HTR-8/SVneo (cell line): ENCODE measurements at regions not wholly inside any gene's neighbourhood (a gene's known extent, or its start where the extent isn't known, plus 50 kb on each side); places are given as distances from the start of the nearest gene placed in this dataset.

ENCODE experiments used
- DNase-seq: peaks from one replicate; pipeline ENCODE4 v3.0.0; 2011; ENCODE audit warnings: low spot score, mixed read lengths; ENCODE audit not compliant: insufficient read length
- FAIRE-seq: peaks from 2 replicates; lab custom pipeline; 2011; peaks lifted over from hg19 to GRCh38; lab: Jason Lieb, UNC

DNA sequence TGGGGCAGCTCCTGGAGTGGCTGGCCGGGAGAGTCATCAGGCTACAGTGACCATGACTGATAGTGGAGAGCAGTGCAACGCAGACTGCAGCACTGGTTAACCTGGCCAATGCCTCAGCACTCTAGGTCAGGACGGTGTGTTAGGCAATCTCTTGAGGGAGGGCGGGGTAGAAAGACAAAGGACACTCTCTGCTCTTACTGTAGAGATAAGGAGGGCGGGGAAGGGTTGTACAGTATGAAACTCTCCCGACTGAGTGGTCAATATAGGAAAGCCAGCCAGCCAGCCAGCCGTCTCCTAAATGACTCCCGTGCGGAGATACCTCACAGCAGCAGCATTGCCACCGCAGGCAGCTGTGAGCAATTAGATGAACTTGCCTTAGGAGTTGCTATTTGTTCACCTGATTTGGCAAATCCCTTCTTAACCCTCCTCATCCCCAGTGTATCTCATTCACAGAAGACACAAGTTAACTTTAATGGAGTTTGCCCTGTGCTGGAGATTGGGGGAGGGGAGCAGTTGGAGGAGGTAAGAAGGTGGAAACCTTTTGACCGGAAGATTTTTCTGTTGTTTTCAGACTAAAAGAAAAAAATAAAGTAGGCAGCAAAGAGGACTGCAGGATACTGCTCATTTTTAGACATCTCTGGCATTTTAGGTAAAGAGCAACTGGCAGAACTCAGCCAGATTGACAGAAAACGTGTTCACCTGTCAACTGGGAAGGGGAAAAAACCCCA, 330.5 kb downstream of the HNRNPD start:
- FAIRE-seq (no peak), DNase-seq (no peak)

DNA sequence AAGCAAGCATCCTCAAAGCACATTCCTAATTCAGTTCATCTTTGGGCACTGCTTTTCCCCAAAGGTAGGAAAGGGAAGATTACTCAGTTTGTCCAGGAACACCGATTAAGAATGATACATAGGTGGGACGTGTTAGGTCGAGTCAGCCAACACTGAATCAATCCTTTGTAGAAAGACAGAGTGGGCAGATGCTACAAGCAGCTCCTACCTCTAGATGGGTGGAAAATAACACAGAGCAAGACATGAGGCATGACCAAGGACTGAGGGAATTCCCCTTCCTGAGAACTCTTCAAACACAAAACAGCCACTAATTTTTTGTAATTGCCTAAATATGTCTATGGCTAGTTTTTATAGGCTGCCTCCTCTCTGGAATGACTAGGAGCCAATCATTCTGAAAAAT, 331.7 kb downstream of the HNRNPD start:
- FAIRE-seq (no peak), DNase-seq (no peak)

DNA sequence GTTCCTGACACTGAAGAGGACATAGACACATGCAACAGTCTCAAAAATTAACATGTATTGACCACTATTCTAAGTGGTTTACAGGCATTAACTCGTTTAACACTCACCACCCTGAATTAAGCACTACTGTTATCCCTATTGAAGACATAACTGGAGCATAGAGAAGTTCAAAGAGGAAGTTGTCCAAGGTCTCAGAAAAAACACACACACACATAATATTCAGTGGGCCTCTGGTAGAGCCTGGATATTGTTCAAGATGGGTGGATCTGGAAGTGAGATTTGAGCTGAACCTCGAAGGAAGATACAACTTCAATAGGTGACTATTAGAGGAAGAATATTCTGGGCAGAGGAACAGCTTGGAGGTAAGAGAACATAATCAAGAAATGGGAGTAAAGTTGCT, 334.9 kb downstream of the HNRNPD start:
- FAIRE-seq: no peak
- no peak for DNase-seq

DNA sequence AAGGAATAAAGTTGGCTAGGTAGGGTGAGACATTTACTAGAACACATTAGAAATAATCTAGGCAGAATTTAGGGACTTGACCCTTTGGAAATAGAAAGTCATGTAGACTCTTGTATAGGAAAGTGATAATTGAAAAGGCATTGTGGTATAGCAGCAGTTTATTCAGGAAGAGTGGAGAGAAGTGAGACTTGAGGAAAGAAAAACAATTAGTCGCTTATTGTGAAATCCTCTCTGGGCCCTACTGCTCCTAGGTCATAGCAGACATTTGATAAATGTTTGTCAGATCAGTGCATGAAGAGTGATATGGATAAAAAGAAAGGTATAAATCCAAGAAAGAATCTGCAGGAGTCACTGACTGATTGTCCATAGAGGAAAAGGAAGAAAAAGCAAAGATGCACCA, 337.6 kb downstream of the HNRNPD start:
- no peak for DNase-seq
- no peak for FAIRE-seq

DNA sequence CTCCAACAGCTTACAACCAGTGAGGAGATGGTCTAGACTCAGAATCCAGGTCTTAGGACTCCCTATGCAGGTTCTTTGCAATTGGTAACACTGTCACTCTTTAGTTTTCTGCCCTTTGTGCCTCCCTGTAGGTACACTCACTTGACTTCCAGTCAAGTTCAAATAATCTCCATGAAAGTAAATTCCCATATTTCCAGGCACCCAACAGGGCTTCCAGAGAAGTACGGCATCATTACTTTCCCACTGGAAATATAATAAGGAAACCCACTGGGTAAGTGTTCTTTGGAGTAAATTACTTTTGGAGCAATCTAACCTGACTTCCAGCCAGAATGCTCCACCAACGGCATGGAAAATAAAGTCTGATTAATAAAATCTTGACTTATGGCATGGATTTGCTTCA, 338.9 kb downstream of the HNRNPD start:
- no peak for DNase-seq
- FAIRE-seq: no peak

DNA sequence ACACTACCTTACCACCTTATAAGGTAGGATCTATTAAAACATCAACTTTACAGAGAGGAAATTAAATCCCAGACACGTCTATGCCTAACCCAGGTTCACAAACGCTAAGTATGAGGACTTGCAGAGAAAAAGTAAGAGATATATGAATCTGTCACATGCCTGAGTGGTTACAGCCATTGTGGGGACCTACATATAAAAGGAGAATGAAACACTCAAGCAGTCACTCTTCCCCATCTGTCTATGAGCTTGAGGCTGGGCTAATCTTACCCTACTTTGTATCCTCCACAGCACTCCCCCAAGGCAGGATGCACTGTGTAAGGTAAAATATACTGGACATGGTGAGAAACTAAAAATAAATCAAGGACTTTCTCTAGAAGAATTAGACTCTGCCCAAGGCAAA, 339.9 kb downstream of the HNRNPD start:
- DNase-seq (no peak), FAIRE-seq (no peak)

DNA sequence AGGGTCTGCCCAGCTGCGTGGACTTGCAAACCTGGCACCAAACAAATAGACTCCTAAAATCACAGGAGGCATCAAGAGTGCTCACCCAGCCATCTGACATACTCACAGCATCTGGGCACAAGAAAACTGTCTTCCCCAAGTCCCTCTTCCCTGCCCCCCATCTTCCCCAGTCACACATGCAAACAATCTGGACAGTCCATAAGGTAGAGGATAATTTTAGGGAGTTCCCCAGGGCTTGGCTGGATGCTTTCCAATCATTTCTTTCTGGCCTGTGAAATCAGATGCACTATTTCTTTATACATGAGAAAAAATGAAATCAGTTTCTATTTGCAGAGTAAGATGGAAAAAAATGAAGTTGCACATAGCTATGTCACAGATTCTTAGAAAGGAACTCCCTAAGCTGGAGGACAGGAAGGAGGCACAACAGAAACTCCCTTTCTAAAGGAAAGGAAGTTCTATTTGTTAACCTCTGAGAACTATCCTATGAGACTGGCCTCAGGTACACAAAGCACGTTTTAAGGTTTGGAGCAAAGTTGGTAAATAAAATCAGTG, 342.3 kb downstream of the HNRNPD start:
- FAIRE-seq (no peak), DNase-seq (no peak)

DNA sequence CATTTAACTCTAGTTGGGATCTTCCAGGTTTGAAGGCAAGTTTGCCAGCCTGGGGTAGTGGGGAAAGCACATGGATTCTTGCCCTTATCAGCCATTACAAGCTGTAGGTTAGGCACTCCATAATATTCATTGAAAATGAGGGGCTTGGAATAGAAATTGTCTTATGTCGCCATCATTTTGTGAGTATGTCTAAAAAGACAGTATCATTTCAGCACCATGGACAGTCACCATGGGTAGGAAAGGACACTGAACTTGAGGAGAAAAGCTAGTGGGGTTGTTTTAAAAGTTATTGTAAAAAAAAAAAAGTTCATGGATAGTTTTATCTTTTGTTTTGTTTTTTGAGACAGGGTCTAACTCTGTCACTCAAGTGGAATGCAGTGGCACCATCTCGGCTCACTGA, 356.1 kb downstream of the HNRNPD start:
- DNase-seq (peak; percentile 2), FAIRE-seq (no peak)

DNA sequence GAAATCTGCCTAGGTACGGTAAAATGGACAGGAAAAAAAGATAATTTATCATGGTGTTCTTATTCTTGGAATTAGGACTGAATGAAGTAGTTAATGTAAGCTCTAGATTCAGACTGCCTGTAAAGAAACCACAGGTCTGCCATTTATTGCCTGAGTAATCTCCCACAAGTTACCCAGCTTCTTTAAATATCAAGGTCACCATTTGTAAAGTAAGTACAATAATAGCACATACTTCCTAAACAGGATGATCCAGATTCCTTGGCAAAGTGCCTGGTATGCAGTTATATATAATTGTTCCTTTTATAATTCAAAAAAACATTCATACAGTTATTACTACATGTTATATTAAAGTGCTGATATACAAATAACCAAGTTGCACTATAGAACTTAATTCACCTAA, 368.6 kb downstream of the HNRNPD start:
- no peak for DNase-seq
- no peak for FAIRE-seq

DNA sequence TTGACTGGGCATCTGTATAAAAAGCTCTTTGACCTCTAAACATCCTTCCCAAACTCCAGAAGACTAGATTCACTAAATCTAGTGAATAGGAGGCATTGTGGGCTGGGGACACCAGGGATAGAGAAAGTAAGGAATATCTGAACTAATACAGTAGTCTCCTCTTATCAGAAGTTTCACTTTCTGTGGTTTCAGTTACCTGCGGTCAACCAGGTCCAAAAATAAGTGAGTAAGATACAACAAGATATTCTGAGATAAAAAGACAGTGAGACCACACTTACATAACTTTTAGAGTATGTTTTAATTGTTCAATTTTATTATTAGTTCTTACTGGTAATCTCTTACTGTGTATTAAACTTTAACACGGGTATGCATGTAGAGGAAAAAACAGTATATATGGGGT, 376.5 kb downstream of the HNRNPD start:
- FAIRE-seq: no peak
- no peak for DNase-seq

DNA sequence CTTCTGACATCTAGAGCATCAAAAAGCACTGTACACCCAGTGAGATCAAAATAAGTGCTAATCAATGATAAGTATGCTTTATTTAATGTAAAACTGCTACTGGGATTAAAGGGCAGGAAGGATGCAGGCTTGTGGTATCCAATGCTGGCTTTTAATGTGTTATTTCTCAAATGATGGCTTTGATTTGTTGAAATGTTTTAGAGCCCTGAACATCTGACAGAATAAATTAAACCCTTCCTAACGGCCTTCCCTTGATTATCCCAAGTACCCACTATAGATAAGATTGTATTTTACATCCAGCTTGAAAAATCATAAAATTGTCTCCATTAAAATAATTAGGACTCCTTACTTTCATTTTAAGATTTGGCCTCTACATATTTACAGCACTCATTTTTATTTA, 382.9 kb downstream of the HNRNPD start:
- DNase-seq (no peak), FAIRE-seq (no peak)

DNA sequence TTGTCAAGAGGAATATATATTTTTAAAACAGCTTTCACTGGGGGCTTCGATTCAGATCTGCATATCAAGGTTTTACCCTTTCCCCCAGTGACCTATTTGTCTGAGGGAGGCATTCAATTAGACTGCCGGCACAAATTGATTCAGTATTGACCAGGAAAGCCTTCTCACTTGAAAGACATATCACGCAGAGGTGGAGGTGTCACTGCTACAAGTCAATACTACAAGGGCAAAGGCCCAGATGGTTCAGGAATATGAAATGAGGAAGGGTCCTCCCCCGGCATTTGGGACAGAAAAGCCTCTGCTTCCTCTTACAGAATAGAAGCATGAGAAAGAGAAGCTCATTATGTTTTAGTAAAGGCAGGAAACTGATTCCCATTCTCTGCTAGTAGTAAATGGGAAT, 383.6 kb downstream of the HNRNPD start:
- no peak for DNase-seq
- no peak for FAIRE-seq

DNA sequence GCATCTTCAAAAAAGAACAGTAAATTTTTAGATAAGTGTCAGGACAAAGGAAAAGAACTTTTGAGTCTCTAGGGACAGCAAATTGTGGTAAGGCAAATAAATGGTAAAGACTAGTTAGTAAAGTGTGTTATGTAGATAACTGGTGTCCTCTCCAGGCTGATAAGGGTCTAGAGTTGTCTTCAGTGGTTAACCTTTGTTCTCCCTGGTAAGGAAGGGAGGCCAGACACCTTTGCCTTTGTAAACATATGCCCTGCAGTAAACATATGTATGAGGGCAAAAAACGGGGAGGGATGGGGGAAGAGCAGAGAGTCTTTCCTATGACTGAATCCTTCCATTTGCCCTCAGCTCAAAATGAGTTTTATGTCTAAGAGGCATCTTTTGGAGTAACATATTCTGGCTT, 384.6 kb downstream of the HNRNPD start:
- DNase-seq (no peak), FAIRE-seq (no peak)

DNA sequence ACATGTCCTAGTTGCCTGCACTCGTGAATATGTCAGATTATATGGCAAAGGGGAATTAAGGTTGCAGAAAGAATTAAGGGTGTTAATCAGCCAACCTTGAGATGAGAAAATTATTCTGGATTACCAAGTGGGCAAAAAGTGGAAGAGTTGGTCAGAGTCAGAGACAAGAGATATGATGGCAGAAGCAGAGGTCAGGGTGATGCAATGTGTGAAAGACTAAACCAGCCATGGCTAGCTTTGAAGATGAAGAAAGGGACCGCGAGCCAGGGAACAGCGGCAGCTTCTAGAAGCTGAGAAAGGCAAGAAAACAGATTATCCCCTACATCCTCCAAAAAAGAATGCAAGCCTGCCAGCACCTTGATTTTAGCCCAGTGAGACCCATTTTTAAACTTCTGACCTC, 385.6 kb downstream of the HNRNPD start:
- FAIRE-seq (no peak), DNase-seq (no peak)

DNA sequence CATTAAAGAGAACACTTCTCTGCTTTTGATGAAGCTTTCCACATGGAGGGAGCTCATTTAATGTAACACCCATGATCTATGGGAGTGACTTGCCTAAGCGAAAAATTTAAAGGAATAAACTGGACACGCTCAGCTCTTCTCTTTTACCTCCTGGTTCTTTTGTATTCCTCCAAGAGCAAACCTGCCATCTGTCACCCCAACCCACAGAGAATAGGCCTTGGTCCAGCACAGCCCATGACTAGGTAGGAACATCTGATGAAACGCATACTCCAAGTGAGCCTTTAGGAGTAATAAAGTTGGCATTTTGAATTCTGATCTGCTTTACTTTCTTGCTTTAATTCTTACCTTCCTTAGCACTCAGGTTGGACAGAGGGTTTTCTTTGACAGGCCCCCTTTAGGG, 389.0 kb downstream of the HNRNPD start:
- FAIRE-seq: no peak
- DNase-seq: no peak

DNA sequence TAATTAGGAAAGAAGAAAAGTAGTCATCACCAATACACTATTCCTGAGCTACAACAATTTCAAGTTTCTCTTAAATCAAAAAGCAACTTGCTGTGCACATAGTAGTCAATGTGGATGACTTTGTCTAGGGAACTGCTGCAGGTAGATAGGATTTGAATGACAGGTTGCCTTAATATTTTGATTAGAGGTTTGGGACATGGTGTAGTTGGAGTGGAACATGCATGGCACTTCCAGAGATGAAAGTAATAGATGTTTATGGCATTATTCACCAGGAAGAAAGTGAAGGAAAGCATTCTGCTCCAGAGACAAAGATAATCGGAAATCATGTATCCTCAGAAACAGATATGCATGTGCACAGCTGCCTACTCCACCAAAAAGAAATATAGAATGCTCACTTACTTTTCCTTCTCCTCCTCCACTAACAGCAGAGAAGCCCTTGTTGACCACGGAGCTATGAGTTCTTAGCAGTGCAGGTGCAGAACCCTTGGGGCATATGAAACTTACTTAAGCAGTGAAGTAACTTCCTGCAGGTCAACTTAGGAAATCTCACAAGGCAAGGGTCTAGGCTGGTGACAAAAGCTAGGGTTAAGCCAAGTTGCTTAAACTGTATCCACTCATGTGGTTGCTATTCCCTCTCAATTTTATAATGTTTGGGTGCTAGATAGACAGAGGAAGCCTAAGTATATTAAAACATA, 390.8 kb downstream of the HNRNPD start:
- FAIRE-seq: no peak

DNA sequence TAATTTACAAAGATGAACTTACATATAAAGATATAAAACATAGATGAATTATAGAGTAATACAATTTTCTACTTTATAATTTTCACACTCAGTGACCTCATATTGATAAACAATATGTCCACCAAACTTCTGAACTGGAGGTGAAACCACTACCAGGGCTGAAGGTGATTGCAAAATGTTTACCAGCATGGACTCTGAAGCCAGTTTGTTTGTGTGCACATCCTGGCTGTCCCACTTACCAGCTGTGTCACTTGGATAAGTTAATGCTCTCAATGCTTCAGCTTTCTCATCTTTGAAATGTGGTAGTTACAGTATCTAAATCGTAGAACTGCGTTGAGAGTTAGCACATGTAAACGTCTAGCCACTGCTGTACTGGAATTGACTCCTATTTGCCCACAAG, 392.6 kb downstream of the HNRNPD start:
- no peak for FAIRE-seq

More for the DNA sequence above, 390.8 kb downstream of the HNRNPD start:
- no peak for DNase-seq

DNA sequence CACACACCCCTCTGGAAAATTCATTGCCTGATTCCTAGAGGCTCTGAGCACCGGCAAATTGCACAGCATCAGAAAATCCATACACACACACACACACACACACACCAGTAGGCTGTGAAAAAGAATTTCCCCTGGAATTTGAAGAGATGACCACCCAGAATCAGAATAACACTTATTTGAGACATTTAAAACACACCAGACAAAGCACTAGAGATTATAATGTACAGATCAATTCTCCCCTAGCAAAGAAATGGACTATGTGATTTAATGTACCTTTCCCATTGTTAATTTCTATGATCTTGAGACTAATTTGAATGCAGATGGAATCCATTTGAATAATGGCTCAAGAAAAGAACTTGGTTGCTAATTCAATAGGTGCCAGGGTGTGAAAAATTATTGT, 399.3 kb downstream of the HNRNPD start:
- no peak for DNase-seq
- no peak for FAIRE-seq

More for the DNA sequence above, 392.6 kb downstream of the HNRNPD start:
- DNase-seq: no peak

DNA sequence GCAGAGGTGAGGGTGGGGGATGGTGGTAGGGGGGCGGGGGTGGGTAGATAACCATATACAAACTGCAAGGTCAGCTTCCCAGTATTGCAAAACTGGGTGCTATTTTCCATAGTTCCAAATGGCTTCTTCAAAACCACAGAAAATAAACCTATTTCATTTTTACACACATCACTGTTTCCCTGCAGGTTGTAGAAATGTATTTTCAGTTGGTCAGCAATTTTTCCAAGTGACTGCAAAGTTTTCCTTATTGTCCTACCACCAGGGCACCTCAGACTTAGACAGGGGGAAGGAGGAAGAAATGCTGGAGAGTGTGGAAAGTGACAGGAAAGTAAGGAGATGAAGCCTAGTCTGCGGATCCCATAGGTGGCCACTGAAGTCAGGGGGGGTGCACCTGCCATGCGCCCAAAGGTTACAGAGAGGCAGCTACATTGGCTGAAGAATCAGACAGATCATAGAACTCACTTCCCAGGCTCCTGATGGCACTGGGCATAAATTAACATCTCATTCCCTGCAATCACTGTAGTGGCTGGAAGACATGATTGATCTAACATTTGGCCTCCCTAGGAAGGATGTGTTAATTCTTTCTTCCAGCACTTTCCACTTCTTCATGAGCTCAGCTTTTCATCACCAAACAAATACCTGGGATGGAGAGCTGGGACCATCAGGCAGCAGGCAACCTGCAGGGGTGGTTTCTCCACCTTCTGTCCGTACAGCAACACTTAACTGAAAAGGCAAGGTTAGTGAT, 402.0 kb downstream of the HNRNPD start:
- no peak for FAIRE-seq
- DNase-seq: no peak

DNA sequence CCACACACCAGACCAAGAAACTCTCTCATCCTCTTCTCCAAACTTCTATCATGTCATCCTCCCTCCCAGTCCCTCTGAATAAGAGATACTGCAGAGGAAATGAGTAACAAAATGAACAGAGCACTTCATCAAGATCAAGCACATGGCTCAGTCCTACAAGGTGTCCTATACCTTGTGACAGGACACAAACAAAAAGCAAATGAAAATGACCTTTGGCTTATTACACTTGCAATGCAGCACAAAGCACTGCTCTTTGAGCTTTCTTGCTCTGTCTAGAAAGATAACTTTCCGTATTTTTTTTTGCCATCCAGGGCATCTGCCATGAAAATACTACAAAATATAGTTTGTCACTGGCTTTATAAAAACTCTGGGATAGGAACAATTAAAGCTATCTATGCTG, 402.7 kb downstream of the HNRNPD start:
- DNase-seq (no peak), FAIRE-seq (no peak)

DNA sequence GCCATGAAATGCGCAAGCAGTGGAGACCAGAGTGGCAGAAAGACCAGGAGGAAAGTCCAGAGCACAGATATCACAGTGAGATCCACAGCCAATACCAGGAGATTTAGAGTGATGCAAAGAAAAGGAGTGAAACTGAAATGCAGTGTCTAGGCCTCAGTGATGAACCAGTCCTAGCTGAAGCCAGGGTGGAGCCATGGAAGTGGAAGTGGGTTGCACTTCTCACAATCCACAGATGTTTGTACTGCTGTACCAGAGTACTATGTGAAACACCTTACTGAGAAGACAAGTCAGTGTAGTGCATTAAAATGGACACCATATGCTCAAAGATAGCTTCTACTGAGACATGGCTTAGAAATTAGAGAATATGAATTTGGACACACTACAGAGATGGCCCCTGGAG, 403.3 kb downstream of the HNRNPD start:
- FAIRE-seq (no peak), DNase-seq (no peak)
